Fibroblast of skin of right quadriceps (primary cell): ENCODE measurements at regions not wholly inside any gene's neighbourhood (a gene's known extent, or its start where the extent isn't known, plus 50 kb on each side); places are given as distances from the start of the nearest gene placed in this dataset.

ENCODE experiments used
- DNase-seq: peaks from one replicate; pipeline ENCODE4 v3.0.0-alpha.2; 2013

GRCh38 chr9:16099732-16100536 lies 547.1 kb downstream of the CCDC171 start:
- DNase-seq: no peak

DNA sequence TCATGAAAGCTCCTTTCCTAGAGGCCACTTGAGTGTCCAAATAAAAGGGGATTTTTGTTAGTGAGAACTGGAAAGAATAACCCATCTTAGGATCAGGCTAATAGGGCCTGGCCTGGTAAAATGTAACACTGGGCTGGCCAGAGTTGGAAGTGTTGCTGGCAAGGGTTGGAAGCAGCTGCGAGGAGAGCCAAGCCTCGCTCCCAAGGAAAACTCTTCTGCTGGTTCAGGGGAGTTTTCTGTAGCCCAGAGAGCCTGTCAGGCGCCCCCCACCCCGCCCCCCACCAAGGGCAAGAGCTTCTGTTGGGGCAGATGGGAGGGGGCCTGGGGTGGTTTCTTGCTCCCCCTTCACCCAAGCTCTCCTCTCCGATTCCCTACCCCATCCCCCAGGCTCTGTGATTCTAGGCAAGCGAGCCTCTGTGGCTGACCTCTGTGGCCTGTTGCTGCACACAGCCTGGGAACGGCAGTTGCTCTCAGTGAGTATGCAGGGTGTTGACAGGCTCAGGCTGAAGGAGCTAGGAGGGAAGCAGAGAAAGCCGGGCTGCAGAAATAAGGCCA lies 547.8 kb downstream of the CCDC171 start:
- peak; percentile 66 for DNase-seq

GRCh38 chr9:16102154-16102553 lies 549.3 kb downstream of the CCDC171 start:
- DNase-seq: no peak

GRCh38 chr9:16103620-16104397 lies 551.0 kb downstream of the CCDC171 start:
- peak; percentile 72 for DNase-seq

DNA sequence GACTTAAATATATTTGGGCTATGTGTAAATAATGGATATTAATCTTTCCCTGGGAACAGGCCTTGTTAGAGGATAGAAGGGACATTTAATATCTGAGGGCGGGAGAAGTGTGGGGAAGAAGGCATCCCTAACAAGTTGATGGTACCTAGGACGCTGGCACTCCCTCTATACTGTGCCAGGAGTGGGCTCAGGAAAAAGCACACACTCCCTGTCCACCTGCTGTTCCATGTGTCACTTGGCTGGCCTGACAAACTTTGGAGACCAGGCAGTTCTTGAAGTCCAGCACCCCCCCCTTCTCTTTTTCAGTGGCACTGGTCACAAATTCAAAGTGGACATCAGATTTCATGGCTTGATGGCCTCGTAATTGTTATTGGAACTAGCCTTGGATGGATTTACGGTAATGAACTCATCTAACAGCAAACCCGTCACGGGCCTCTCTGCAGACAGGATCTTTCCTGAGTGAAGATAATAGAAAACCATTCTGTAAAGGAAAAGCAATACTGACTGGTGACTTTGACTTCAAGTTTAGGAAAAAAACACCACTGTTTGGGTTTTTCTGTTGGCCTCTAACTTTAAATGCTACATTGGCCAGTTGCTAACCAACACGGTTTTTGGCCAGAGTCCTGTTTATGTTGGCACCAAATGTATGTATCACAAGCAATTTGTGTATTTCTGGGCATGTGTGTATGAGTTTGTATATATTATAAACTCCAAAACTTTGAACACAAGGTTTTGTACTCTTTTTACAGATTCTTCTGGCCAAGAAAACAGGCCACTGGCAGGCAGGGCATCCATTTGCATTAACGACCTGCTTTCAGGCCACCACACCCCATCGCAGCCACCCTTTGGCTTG lies 552.6 kb downstream of the CCDC171 start:
- DNase-seq: no peak

- no peak for DNase-seq
Observed at GRCh38 chr9:16106021-16106571, 553.3 kb downstream of the CCDC171 start.

- no peak for DNase-seq
Observed at GRCh38 chr9:16112116-16112515, 559.3 kb downstream of the CCDC171 start.

DNA sequence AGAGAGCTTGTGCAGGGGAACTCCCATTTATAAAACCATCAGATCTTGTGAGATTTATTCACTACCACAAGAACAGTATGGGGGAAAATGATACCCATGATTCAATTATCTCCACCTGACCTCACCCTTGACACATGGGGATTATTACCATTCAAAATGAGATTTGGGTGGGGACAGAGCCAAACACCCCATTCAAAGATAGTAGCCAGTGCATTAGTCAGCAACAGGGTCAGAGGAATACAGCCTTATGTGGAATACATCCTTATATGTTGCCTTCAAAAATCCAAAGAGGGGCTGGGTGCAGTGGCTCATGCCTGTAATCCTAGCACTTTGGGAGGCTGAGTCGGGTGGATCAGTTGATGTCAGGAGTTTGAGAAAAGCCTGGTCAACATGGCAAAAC lies 563.2 kb downstream of the CCDC171 start:
- no peak for DNase-seq

DNA sequence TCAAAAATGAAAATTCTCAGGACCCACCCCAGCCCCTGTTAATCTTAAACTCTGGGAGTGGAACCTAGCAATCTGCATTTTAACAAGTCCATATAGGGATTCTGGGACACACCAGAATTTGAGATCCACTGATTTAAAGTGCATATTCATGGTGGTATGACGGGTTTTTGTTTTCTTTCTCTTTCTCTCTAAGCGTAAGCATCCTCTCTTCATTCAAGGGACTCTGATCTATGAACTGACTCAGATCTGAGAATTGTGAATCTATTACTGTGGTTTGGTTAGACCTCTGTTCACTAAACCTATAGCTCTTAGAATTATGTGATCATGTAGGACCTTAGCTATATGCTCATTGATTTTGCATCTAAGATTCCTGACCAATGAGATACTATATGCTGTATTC lies 565.2 kb downstream of the CCDC171 start:
- no peak for DNase-seq

GRCh38 chr9:16119261-16120230 lies 566.7 kb downstream of the CCDC171 start:
- DNase-seq: peak; percentile 64

- peak; percentile 79 for DNase-seq
Observed at GRCh38 chr9:16120231-16120641, 567.4 kb downstream of the CCDC171 start.

DNA sequence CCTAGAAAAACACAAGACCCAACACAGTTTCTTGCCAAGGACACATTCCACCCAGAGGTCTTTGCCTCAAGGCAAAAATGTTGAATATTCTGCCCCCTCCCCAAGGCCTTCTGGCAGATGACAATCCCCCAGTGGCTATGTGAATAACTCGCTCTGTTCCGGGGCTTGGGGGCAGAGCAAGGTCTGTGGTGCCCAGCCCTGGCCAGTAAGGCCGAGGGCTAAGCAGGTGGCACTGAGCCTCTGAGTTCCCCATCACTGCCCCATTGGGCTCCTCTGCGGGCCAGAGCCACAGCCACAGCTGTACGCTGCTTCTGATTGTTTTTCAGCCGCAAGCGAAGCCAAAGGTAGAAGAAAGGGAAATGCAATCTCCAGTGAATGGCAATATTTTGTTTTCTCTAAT lies 567.9 kb downstream of the CCDC171 start:
- no peak for DNase-seq

- no peak for DNase-seq
Observed at GRCh38 chr9:16121168-16121567, 568.3 kb downstream of the CCDC171 start.

DNA sequence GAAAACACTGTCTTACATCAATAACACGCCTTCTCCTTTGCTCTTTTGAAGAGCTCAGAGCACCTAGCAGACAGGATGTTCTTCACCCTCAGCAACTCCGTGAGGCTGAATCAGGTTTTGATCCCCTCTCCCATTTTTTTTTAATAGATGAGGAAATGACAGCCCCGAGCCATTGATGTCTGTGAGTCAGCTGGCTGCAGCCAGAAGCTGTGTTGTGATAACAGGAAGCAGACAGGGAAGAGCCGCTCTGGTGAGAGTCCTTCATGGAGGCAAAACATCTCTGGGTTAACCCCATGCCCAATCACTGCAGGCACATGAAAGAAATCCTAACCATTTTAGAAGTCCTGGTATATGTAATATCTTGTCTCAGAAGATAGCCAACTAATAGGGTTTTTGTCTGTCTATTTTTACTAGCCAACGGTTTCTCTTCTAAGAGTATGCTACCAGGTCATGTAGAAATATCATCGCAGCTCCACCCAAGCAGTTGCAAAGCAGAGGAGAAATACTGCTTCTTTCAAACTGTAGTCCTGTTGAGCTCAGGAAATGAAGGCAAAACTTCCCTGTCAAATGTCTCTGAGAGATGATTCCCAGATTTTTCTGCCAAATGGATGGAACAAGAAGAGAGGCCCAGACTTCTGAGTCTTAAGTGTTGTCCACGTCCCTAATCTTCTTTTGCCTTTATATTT lies 568.9 kb downstream of the CCDC171 start:
- peak; percentile 56 for DNase-seq

GRCh38 chr9:16125629-16126028 lies 572.8 kb downstream of the CCDC171 start:
- DNase-seq: peak; percentile 35

DNA sequence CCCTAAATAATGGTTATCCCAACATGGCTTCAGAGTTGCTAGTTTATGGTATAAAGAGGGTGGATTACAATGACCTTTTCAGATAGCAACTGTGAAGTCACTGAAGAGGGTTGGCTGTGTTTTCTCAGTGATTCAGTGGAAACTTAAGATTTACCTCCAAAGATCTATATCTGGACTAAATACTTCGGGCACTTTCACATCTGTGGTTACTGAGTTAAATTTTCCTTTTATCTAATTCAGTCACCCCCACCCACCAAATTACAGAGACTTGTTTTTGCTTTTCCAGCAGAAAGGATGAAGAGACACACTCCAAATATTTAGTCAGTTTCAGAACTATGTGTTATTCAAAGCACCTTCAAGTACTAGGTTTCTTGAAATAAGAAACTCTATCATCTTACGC lies 573.2 kb downstream of the CCDC171 start:
- peak; percentile 53 for DNase-seq

DNA sequence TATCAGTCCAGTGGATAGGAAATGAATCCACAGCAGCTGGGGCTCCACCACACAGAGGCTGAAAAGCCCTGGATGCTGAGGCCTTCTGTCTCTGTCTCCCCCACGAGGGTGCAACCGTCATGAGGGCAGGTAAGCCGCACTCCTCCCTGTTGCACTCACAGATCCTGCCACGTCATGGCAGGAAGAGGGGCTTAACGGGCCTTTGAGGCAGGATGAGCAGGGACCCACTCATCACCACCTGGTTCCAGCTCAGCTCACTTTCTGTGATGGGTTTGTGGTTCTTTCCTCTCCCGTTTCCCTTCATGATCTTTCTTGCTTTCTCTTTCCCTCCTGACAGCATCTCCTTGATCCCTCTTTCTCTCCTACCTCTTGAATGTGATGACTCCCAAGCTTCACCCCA lies 575.2 kb downstream of the CCDC171 start:
- DNase-seq: no peak

GRCh38 chr9:16131264-16131663 lies 578.4 kb downstream of the CCDC171 start:
- peak; percentile 50 for DNase-seq

- DNase-seq: no peak
Observed at GRCh38 chr9:16132513-16132912, 579.7 kb downstream of the CCDC171 start.

DNA sequence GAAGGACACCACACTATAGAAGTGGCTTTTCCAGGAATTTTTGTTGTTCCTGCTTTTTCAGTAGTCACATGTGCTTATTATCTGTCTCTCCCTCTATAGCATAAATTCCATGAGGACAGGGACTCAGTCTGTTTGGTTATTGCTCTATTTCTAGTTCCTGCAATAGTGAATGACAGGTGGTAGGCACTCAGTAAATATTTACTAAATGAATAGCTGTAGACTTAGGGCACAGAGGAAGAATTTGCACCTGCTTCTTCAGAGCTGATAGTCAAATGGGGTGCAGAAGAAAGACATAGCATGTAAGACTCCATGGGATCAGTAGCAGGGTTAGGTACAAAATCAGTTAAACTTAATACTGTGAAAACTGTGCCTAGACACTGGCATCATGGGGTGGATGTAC lies 580.2 kb downstream of the CCDC171 start:
- no peak for DNase-seq
